Breast epithelium (tissue), 4 donors: ENCODE measurements at regions not wholly inside any gene's neighbourhood (a gene's known extent, or its start where the extent isn't known, plus 50 kb on each side); places are given as distances from the start of the nearest gene placed in this dataset.
"Not testable (repeated sequence)": the region's sequence is repeated elsewhere in the genome, so short reads cannot be mapped to it uniquely, and the experiment has no call there.

Source experiments
- DNase-seq, 2 donors: peaks; one replicate each; pipeline ENCODE4 v3.0.0-alpha.2; 2019; ENCODE audit warnings: low spot score in 2 of 2
- H3K27ac ChIP-seq, 2 donors: fragments of 200-600 bp; sonication (generic) in 1 of 2; one replicate each; pipeline ENCODE4 v1.5.1; 2016 to 2019; ENCODE audit warnings: mild to moderate bottlenecking in 1 of 2
- H3K27me3 ChIP-seq, 2 donors: fragments of 200-600 bp; sonication (generic) in 1 of 2; one replicate each; pipeline versions ENCODE4 v1.5.1 to v1.6.0; 2017 to 2019; ENCODE audit warnings: control low read depth in 1 of 2, mild to moderate bottlenecking in 1 of 2
- H3K36me3 ChIP-seq: fragments of 200-600 bp; one replicate; pipeline ENCODE4 v1.5.1; 2019
- H3K4me1 ChIP-seq, 2 donors: fragments of 200-600 bp; sonication (generic); one replicate each; pipeline ENCODE4 v1.5.1; 2016 to 2019; ENCODE audit warnings: control low read depth in 1 of 2
- H3K4me3 ChIP-seq, 3 donors: fragments of 200-600 bp; sonication (generic); 1 replicate in 2 of 3; 2 replicates in 1 of 3; pipeline ENCODE4 v1.5.1; 2016 to 2019; ENCODE audit warnings: mild to moderate bottlenecking in 3 of 3, moderate library complexity in 2 of 3
- H3K9me3 ChIP-seq, 2 donors: fragments of 200-600 bp; sonication (generic) in 1 of 2; one replicate each; pipeline ENCODE4 v1.5.1; 2016 to 2019; ENCODE audit warnings: control low read depth in 1 of 2
- CTCF ChIP-seq, 3 donors: fragments of 450-650 bp; IDR thresholded peaks; one replicate each; pipeline ENCODE4 v1.5.1; 2016 to 2017; ENCODE audit warnings: antibody characterized with exemption in 3 of 3, mild to moderate bottlenecking in 3 of 3, moderate library complexity in 3 of 3
- POLR2A ChIP-seq: fragments of 450-650 bp; IDR thresholded peaks from one replicate; pipeline ENCODE4 v1.6.1; 2016; ENCODE audit warnings: antibody characterized with exemption, mild to moderate bottlenecking, moderate library complexity
- POLR2AphosphoS5 ChIP-seq, 3 donors: sonication (generic); formaldehyde crosslinking; IDR thresholded peaks; one replicate each; pipeline ENCODE4 v1.6.1; 2017; ENCODE audit warnings: antibody characterized with exemption in 3 of 3
- intact Hi-C: fragments of 100-400 bp; cut with DNase I; formaldehyde crosslinking; loops from one replicate; pipeline ENCODE4 v1.15.1; 2023; ENCODE audit warnings: low total_unique reads

- H3K27me3 ChIP-seq, result no peaks in the 10 kb centered on the region
- TF ChIP-seq POLR2AphosphoS5 (IDR thresholded peaks at IDR 0.05) (no peak), CTCF (IDR thresholded peaks at IDR 0.05) (no peak), POLR2A (no peak)
- H3K4me3 ChIP-seq, result no peak overlapping the region
- intact Hi-C loops, result no loop called here
- no peaks in the 10 kb centered on the region for H3K4me1 ChIP-seq
- H3K9me3 ChIP-seq, result no peaks in the 10 kb centered on the region
- H3K36me3 ChIP-seq, result no peaks in the 10 kb centered on the region
- H3K27ac ChIP-seq, result no peak overlapping the region
- no peak for DNase-seq
These were observed 302.3 kb upstream of the AUTS2 start for GRCh38 chr7:69295977-69296376.

GRCh38 chr7:69301253-69301652 lies 297.0 kb upstream of the AUTS2 start:
- Histone ChIP-seq H3K9me3 (no peaks in the 10 kb centered on the region), H3K27me3 (no peaks in the 10 kb centered on the region), H3K4me1 (no peaks in the 10 kb centered on the region), H3K27ac (no peak overlapping the region), H3K36me3 (no peaks in the 10 kb centered on the region), H3K4me3 (no peak overlapping the region)
- intact Hi-C loops, result no loop called here
- DNase-seq, result no peak
- TF ChIP-seq POLR2A, result no peak
- no peak for TF ChIP-seq POLR2AphosphoS5 (IDR thresholded peaks at IDR 0.05)
- no peak for TF ChIP-seq CTCF (IDR thresholded peaks at IDR 0.05)

- no peaks in the 10 kb centered on the region for H3K9me3 ChIP-seq
- no peak overlapping the region for H3K4me3 ChIP-seq
- H3K27me3 ChIP-seq, result no peaks in the 10 kb centered on the region
- H3K27ac ChIP-seq, result no peak overlapping the region
- H3K4me1 ChIP-seq, result no peaks in the 10 kb centered on the region
- no peaks in the 10 kb centered on the region for H3K36me3 ChIP-seq
- TF ChIP-seq CTCF (IDR thresholded peaks at IDR 0.05), result no peak
- no peak for TF ChIP-seq POLR2A
- TF ChIP-seq POLR2AphosphoS5 (IDR thresholded peaks at IDR 0.05), result no peak
- no peak for DNase-seq
- intact Hi-C loops, result no loop called here
These were observed 288.7 kb upstream of the AUTS2 start for GRCh38 chr7:69309601-69310000.

GRCh38 chr7:69311489-69311888 lies 286.8 kb upstream of the AUTS2 start:
- H3K9me3 ChIP-seq, result no peaks in the 10 kb centered on the region
- no peak for TF ChIP-seq POLR2A
- TF ChIP-seq CTCF (IDR thresholded peaks at IDR 0.05), result no peak
- no peak for TF ChIP-seq POLR2AphosphoS5 (IDR thresholded peaks at IDR 0.05)
- intact Hi-C loops, result no loop called here

GRCh38 chr7:69313852-69314251 lies 284.4 kb upstream of the AUTS2 start:
- H3K36me3 ChIP-seq, H3K4me1 ChIP-seq, H3K27me3 ChIP-seq, H3K9me3 ChIP-seq, intact Hi-C loops, H3K4me3 ChIP-seq, H3K27ac ChIP-seq, DNase-seq: not testable (repeated sequence)

More at GRCh38 chr7:69311489-69311888, 286.8 kb upstream of the AUTS2 start:
- H3K36me3 ChIP-seq, result no peaks in the 10 kb centered on the region
- H3K4me1 ChIP-seq, result no peaks in the 10 kb centered on the region
- no peak for DNase-seq
- no peak overlapping the region for H3K27ac ChIP-seq
- no peak overlapping the region for H3K4me3 ChIP-seq
- no peaks in the 10 kb centered on the region for H3K27me3 ChIP-seq

GRCh38 chr7:69318794-69319193 lies 279.5 kb upstream of the AUTS2 start:
- H3K27me3 ChIP-seq, result no peaks in the 10 kb centered on the region
- no peaks in the 10 kb centered on the region for H3K9me3 ChIP-seq
- intact Hi-C loops, result loop anchor here (5.0 kb wide), 1 partner anchor 1706 kb away; no protein-coding TSS in a partner anchor
- DNase-seq, result no peak
- no peak overlapping the region for H3K27ac ChIP-seq
- TF ChIP-seq POLR2A, result no peak
- TF ChIP-seq CTCF (IDR thresholded peaks at IDR 0.05), result no peak
- TF ChIP-seq POLR2AphosphoS5 (IDR thresholded peaks at IDR 0.05), result no peak
- H3K4me1 ChIP-seq, result no peaks in the 10 kb centered on the region
- H3K36me3 ChIP-seq, result no peaks in the 10 kb centered on the region
- H3K4me3 ChIP-seq, result no peak overlapping the region
